Activated naive CD8-positive, alpha-beta T cell treated with anti-CD3 and anti-CD28 coated beads for 36 hours (primary cell): ENCODE measurements at regions not wholly inside any gene's neighbourhood (a gene's known extent, or its start where the extent isn't known, plus 50 kb on each side); places are given as distances from the start of the nearest gene placed in this dataset.
"Not testable (repeated sequence)": the region's sequence is repeated elsewhere in the genome, so short reads cannot be mapped to it uniquely, and the experiment has no call there.

ENCODE experiments used
- DNase-seq: peaks from one replicate; pipeline ENCODE4 v3.0.0; 2021
- H3K27ac Mint-ChIP-seq: one replicate; pipeline ENCODE4 v1.8.0; 2022; ENCODE audit warnings: mild to moderate bottlenecking, moderate library complexity, mixed read lengths
- H3K27me3 Mint-ChIP-seq: one replicate; pipeline ENCODE4 v1.8.0; 2022; ENCODE audit warnings: mild to moderate bottlenecking, mixed read lengths
- H3K36me3 Mint-ChIP-seq: one replicate; pipeline ENCODE4 v1.8.0; 2021; ENCODE audit warnings: mild to moderate bottlenecking, mixed read lengths
- H3K4me1 Mint-ChIP-seq: one replicate; pipeline ENCODE4 v1.8.0; 2021; ENCODE audit warnings: mixed read lengths
- H3K4me3 Mint-ChIP-seq: one replicate; pipeline ENCODE4 v1.8.0; 2022; ENCODE audit warnings: mild to moderate bottlenecking, moderate library complexity, mixed read lengths
- H3K9me3 Mint-ChIP-seq: one replicate; pipeline ENCODE4 v1.8.0; 2022; ENCODE audit warnings: mixed read lengths

GRCh38 chr12:74646831-74647230 lies 109.2 kb downstream of the ATXN7L3B start:
- no peaks in the 10 kb centered on the region for H3K9me3 Mint-ChIP-seq
- no peak overlapping the region for H3K4me3 Mint-ChIP-seq
- H3K4me1 Mint-ChIP-seq = no peaks in the 10 kb centered on the region
- no peaks in the 10 kb centered on the region for H3K27me3 Mint-ChIP-seq
- no peak for DNase-seq
- H3K36me3 Mint-ChIP-seq = no peaks in the 10 kb centered on the region
- no peak overlapping the region for H3K27ac Mint-ChIP-seq

DNA sequence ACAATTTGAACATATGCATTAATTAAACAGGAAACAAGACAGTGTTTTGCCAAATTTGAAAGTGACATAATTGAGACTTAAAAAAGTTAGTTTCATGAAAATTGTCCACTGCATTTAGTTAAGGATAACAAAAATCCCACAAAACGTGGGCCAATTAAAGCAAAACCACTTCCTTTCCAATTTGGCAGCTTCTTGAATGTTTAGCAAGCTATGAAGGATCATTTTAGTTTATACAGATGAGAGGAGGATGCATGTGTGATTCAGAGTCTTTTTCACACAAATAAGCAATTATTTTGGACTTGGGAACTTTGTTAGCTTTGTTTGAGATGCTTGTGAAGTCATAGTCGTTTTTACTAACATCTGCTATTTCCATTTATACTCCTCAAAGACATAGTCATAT lies 109.6 kb downstream of the ATXN7L3B start:
- no peaks in the 10 kb centered on the region for H3K9me3 Mint-ChIP-seq
- no peak overlapping the region for H3K4me3 Mint-ChIP-seq
- H3K4me1 Mint-ChIP-seq = no peaks in the 10 kb centered on the region
- no peaks in the 10 kb centered on the region for H3K27me3 Mint-ChIP-seq
- DNase-seq = no peak
- no peak overlapping the region for H3K27ac Mint-ChIP-seq
- H3K36me3 Mint-ChIP-seq = no peaks in the 10 kb centered on the region

DNA sequence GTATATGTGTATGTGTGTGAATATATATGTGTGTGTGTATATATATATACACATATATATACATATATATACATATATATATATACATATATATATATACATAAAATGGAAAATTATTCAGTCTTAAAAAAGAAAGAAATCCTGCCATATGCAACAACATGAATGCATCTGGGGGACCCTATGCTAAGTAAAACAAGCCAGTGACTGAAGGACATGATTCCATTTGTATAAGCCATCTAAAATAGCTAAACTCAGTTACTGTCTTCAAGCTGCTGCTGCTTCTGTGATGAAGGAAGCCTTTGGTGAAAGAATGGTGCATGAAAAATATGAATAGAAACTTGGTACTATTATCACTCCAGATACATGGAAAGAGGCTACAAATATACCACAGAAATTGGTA lies 118.6 kb downstream of the ATXN7L3B start:
- Mint-ChIP-seq H3K27me3 (peaks cover 3% of the 10 kb centered on the region), H3K4me1 (no peaks in the 10 kb centered on the region), H3K4me3 (no peak overlapping the region), H3K27ac (no peak overlapping the region), H3K9me3 (no peaks in the 10 kb centered on the region), H3K36me3 (no peaks in the 10 kb centered on the region)
- no peak for DNase-seq

DNA sequence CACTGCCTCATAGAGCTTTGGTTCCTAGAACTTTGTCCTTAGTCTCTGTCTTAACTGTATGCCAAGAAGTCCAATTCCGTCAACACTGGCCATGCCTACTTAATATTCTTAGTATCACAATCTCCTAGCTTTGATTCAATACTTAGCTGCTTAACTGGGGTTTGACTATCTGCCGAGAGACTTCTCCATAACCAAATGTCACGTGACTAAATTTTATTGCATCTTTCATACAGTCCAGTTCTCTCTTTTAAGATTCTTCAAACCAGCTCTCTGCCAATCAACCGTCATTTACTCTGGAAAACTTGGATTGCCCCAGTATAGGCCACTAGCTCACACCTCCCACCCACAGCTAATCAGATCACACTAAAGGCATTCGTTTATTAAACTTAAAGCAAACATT lies 122.8 kb downstream of the ATXN7L3B start:
- Mint-ChIP-seq H3K27ac (no peak overlapping the region), H3K4me1 (no peaks in the 10 kb centered on the region), H3K36me3 (no peaks in the 10 kb centered on the region), H3K9me3 (no peaks in the 10 kb centered on the region), H3K27me3 (peaks cover under 1% of the 10 kb centered on the region), H3K4me3 (no peak overlapping the region)
- DNase-seq = no peak

GRCh38 chr12:74663958-74664357 lies 126.3 kb downstream of the ATXN7L3B start:
- Mint-ChIP-seq H3K4me1 (no peaks in the 10 kb centered on the region), H3K9me3 (no peaks in the 10 kb centered on the region), H3K27me3 (peaks cover 6% of the 10 kb centered on the region), H3K4me3 (no peak overlapping the region), H3K27ac (no peak overlapping the region), H3K36me3 (no peaks in the 10 kb centered on the region)
- DNase-seq = no peak

- H3K36me3 Mint-ChIP-seq = no peaks in the 10 kb centered on the region
- H3K27me3 Mint-ChIP-seq = peaks cover 6% of the 10 kb centered on the region
- DNase-seq = no peak
- no peak overlapping the region for H3K4me3 Mint-ChIP-seq
- no peaks in the 10 kb centered on the region for H3K9me3 Mint-ChIP-seq
- H3K4me1 Mint-ChIP-seq = no peaks in the 10 kb centered on the region
- H3K27ac Mint-ChIP-seq = no peak overlapping the region
These were observed 128.1 kb downstream of the ATXN7L3B start for GRCh38 chr12:74665690-74666089.

GRCh38 chr12:74671421-74671820 lies 133.8 kb downstream of the ATXN7L3B start:
- no peaks in the 10 kb centered on the region for H3K36me3 Mint-ChIP-seq
- no peak overlapping the region for H3K4me3 Mint-ChIP-seq
- H3K9me3 Mint-ChIP-seq = no peaks in the 10 kb centered on the region
- no peak for DNase-seq
- H3K4me1 Mint-ChIP-seq = no peaks in the 10 kb centered on the region
- no peak overlapping the region for H3K27ac Mint-ChIP-seq
- H3K27me3 Mint-ChIP-seq = peaks cover 16% of the 10 kb centered on the region

DNA sequence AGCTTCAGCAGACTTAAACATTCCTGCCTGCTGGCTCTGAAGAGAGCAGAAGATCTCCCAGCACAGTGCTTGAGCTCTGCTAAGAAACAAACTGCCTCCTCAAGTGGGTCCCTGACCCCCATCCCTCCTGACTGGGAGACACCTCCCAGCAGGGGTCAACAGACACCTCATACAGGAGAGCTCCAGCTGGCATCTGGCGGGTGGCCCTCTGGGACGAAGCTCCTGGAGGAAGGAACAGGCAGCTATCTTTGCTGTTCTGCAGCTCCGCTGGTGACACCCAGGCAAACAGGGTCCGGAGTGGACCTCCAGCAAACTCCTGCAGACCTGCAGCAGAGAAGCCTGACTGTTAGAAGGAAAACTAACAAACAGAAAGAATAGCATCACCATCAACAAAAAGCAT lies 139.3 kb downstream of the ATXN7L3B start:
- not testable (repeated sequence) for H3K9me3 Mint-ChIP-seq, DNase-seq, H3K4me3 Mint-ChIP-seq, H3K27ac Mint-ChIP-seq, H3K4me1 Mint-ChIP-seq, H3K36me3 Mint-ChIP-seq
- peaks cover 20% of the 10 kb centered on the region for H3K27me3 Mint-ChIP-seq

DNA sequence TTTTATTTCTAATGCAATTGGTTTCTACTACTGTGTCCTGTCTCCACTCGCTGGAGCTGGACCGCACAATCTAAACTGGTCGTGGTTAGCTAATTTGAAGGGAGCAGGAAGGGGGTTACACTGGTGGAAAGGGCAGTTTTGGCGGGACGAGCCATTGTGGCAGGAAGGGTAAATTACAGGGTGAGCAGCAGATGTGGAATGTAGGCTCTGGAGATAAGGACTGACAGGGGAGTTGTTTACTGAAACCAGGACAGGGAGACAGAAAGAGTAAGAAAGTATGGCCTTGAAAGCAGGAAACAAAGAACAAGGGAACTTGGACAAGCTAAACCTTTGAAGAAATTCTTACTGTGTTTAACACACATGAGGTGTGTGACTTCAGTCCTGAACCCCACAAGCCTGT lies 147.8 kb downstream of the ATXN7L3B start:
- no peak for DNase-seq
- Mint-ChIP-seq H3K4me3 (no peak overlapping the region), H3K9me3 (peaks cover 2% of the 10 kb centered on the region), H3K27ac (no peak overlapping the region), H3K4me1 (no peaks in the 10 kb centered on the region), H3K36me3 (no peaks in the 10 kb centered on the region), H3K27me3 (peaks cover 5% of the 10 kb centered on the region)

DNA sequence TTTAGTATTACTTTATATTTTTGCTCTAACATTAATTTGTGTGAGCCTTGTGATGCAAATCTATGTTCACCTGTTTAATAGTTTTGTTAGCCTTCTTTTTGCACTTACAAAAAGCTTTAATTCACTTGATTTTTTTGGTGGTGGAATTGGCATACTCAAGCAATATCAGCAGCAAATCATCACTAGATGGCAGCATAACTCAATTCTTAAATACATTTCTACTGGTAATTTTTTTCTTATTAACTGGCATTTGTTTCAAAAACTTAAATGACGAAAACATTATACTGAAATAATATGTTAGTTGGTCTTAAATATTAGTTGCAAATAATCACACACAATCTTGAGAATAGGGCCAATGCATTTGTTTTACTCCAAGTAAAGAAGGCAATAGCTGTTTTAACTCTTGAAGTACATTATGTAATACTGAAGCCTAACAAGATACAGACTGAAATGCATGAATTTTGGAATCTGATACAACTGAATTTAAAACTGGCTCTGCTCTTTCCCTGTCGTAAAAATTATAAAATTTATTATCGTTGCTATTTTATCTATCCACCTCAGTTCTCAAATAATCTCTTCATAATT lies 151.5 kb downstream of the ATXN7L3B start:
- Mint-ChIP-seq H3K4me1 (no peaks in the 10 kb centered on the region), H3K27me3 (no peaks in the 10 kb centered on the region), H3K4me3 (no peak overlapping the region), H3K27ac (no peak overlapping the region), H3K36me3 (no peaks in the 10 kb centered on the region), H3K9me3 (peaks cover 2% of the 10 kb centered on the region)
- no peak for DNase-seq

DNA sequence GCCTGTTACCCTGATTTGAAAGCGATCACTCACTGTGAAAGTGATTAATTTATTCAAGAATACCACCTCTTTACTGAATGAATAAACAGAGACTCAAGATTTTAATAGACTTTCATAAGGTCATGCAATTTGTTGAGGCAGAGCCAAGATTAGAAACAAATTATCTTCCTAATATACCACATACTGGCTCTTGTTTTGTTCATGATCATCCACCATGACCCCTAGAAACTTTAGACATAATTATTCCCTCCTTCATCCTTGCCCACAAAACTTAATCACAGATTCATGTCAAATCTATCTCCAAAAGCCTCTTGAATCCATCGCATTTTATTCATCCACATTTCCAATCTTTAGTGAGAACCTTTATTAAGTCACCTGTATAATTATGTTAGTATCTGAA lies 152.3 kb downstream of the ATXN7L3B start:
- no peak for DNase-seq
- no peak overlapping the region for H3K27ac Mint-ChIP-seq
- no peaks in the 10 kb centered on the region for H3K9me3 Mint-ChIP-seq
- no peaks in the 10 kb centered on the region for H3K4me1 Mint-ChIP-seq
- H3K27me3 Mint-ChIP-seq = no peaks in the 10 kb centered on the region
- H3K4me3 Mint-ChIP-seq = no peak overlapping the region
- no peaks in the 10 kb centered on the region for H3K36me3 Mint-ChIP-seq

- no peaks in the 10 kb centered on the region for H3K4me1 Mint-ChIP-seq
- H3K9me3 Mint-ChIP-seq = no peaks in the 10 kb centered on the region
- no peak overlapping the region for H3K4me3 Mint-ChIP-seq
- peaks cover 3% of the 10 kb centered on the region for H3K27me3 Mint-ChIP-seq
- no peak overlapping the region for H3K27ac Mint-ChIP-seq
- no peaks in the 10 kb centered on the region for H3K36me3 Mint-ChIP-seq
- no peak for DNase-seq
These were observed 181.8 kb downstream of the ATXN7L3B start for GRCh38 chr12:74719447-74719846.

DNA sequence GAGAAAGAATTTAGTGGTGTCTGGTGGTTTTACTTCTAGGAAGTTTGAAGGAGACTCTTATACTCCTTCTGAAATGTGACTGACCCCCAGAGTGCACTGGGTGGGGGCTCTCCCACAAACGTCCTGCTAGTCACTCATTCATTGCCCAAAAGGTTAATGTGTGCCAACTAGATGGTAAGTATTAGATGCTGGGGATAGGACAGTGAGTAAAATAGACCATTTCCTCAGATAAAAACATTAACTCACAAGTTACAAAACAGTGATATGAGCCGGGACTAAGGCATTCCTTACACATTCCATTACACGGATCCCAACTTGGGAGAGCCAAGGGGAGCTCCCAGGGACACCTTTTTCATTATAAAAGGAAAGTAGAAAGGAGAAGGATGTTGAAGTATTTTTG lies 185.1 kb downstream of the ATXN7L3B start:
- H3K36me3 Mint-ChIP-seq = no peaks in the 10 kb centered on the region
- H3K27me3 Mint-ChIP-seq = no peaks in the 10 kb centered on the region
- H3K27ac Mint-ChIP-seq = no peak overlapping the region
- no peaks in the 10 kb centered on the region for H3K4me1 Mint-ChIP-seq
- H3K4me3 Mint-ChIP-seq = no peak overlapping the region
- DNase-seq = no peak
- H3K9me3 Mint-ChIP-seq = no peaks in the 10 kb centered on the region

GRCh38 chr12:74725154-74725553 lies 187.5 kb downstream of the ATXN7L3B start:
- no peaks in the 10 kb centered on the region for H3K9me3 Mint-ChIP-seq
- no peaks in the 10 kb centered on the region for H3K36me3 Mint-ChIP-seq
- no peak overlapping the region for H3K4me3 Mint-ChIP-seq
- H3K4me1 Mint-ChIP-seq = no peaks in the 10 kb centered on the region
- H3K27me3 Mint-ChIP-seq = no peaks in the 10 kb centered on the region
- no peak overlapping the region for H3K27ac Mint-ChIP-seq
- DNase-seq = no peak

GRCh38 chr12:74728006-74728405 lies 190.4 kb downstream of the ATXN7L3B start:
- Mint-ChIP-seq H3K27me3 (no peaks in the 10 kb centered on the region), H3K27ac (no peak overlapping the region), H3K4me3 (no peak overlapping the region), H3K4me1 (no peaks in the 10 kb centered on the region), H3K9me3 (no peaks in the 10 kb centered on the region), H3K36me3 (no peaks in the 10 kb centered on the region)
- DNase-seq = no peak

DNA sequence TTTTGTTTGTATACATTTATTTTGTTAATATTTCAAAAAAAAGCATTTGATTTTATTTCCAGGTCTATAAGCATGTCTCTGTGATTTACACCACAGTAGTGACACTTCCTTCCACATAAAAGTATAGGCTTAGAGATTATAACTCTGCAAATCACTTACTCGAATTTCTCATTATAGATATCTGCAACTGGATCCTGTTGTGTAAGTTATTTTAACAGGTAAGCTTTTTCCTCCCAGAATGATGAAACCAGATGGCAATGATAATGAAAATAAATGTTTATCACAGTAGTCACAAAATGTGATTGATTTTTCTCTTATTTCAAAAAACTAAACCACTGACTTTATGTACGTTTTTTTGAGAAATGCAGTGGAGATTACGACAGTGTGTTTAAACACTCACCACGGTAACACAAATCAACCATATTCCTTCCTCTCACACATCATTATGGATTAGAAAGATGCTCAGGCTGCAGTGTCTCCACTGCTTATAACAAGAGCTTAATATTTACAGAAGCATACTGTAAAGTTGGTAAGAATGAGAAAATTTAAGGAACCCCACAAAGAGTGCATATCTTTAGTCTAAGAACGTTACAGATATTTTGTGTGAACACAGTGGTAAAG lies 194.6 kb downstream of the ATXN7L3B start:
- no peaks in the 10 kb centered on the region for H3K4me1 Mint-ChIP-seq
- no peaks in the 10 kb centered on the region for H3K27me3 Mint-ChIP-seq
- DNase-seq = no peak
- no peak overlapping the region for H3K4me3 Mint-ChIP-seq
- no peak overlapping the region for H3K27ac Mint-ChIP-seq
- no peaks in the 10 kb centered on the region for H3K36me3 Mint-ChIP-seq
- no peaks in the 10 kb centered on the region for H3K9me3 Mint-ChIP-seq
